GM23338 (cell line): ENCODE measurements at regions not wholly inside any gene's neighbourhood (a gene's known extent, or its start where the extent isn't known, plus 50 kb on each side); places are given as distances from the start of the nearest gene placed in this dataset.

Experiments used
- ATAC-seq: fragments of 200-7000 bp; cut with Tn5 transposase; 3 replicates; pipeline ENCODE4 v1.9.1; 2020
- DNase-seq: peaks from one replicate; pipeline ENCODE4 v3.0.0-alpha.2; 2015; ENCODE audit warnings: low spot score
- H2AFZ ChIP-seq: fragments of 200-600 bp; sonication (generic); 2 replicates; pipeline ENCODE4 v1.8.0; 2016; ENCODE audit warnings: antibody characterized with exemption, mild to moderate bottlenecking, moderate library complexity
- H3F3A ChIP-seq: fragments of 200-600 bp; sonication (generic); replicated peaks from 2 replicates; pipeline ENCODE4 v1.8.0; 2017; ENCODE audit warnings: antibody characterized with exemption, mixed run types, low read depth
- H3K27ac ChIP-seq: fragments of 200-600 bp; sonication (generic); 2 replicates; pipeline ENCODE4 v1.6.1; 2016; ENCODE audit warnings: low read depth
- H3K27me3 ChIP-seq: fragments of 200-600 bp; sonication (generic); 2 replicates; pipeline ENCODE4 v1.8.0; 2016; ENCODE audit warnings: mild to moderate bottlenecking, mixed run types, moderate library complexity; ENCODE audit not compliant: insufficient read depth
- H3K36me3 ChIP-seq: fragments of 200-600 bp; sonication (generic); 2 replicates; pipeline ENCODE4 v1.8.0; 2016; ENCODE audit warnings: mild to moderate bottlenecking; ENCODE audit not compliant: insufficient read depth
- H3K4me1 ChIP-seq: fragments of 200-600 bp; sonication (generic); 2 replicates; pipeline ENCODE4 v1.8.0; 2016; ENCODE audit warnings: mild to moderate bottlenecking, moderate library complexity; ENCODE audit not compliant: insufficient read depth
- H3K4me2 ChIP-seq: fragments of 200-600 bp; sonication (generic); 2 replicates; pipeline ENCODE4 v1.7.1; 2017; ENCODE audit warnings: mixed run types
- H3K4me3 ChIP-seq: fragments of 200-600 bp; sonication (generic); 2 replicates; pipeline ENCODE4 v1.6.1; 2016; ENCODE audit warnings: mixed run types
- H3K79me2 ChIP-seq: fragments of 200-600 bp; sonication (generic); replicated peaks from 2 replicates; pipeline ENCODE4 v1.8.0; 2017; ENCODE audit warnings: mild to moderate bottlenecking; ENCODE audit not compliant: insufficient read depth
- H3K9me2 ChIP-seq: fragments of 200-600 bp; sonication (generic); 2 replicates; pipeline ENCODE4 v1.8.0; 2017; ENCODE audit not compliant: insufficient read depth
- H4K20me1 ChIP-seq: fragments of 200-600 bp; sonication (generic); replicated peaks from 2 replicates; pipeline ENCODE4 v1.8.0; 2017; ENCODE audit warnings: mild to moderate bottlenecking; ENCODE audit not compliant: insufficient read depth
- H3K27ac Mint-ChIP-seq: 2 replicates; pipeline ENCODE4 v1.8.0; 2020; ENCODE audit warnings: inconsistent platforms, mild to moderate bottlenecking, moderate library complexity, mixed read lengths
- H3K27me3 Mint-ChIP-seq: 3 replicates; pipeline ENCODE4 v1.8.0; 2022; ENCODE audit warnings: low read depth, mild to moderate bottlenecking, moderate library complexity, mixed read lengths, inconsistent platforms; ENCODE audit not compliant: insufficient read depth, poor library complexity
- H3K36me3 Mint-ChIP-seq: 3 replicates; pipeline ENCODE4 v1.8.0; 2021; ENCODE audit warnings: low read depth, mild to moderate bottlenecking, inconsistent platforms, moderate library complexity, mixed read lengths
- H3K4me1 Mint-ChIP-seq: 3 replicates; pipeline ENCODE4 v1.8.0; 2020; ENCODE audit warnings: mild to moderate bottlenecking, inconsistent platforms, mixed read lengths
- H3K4me3 Mint-ChIP-seq: 3 replicates; pipeline ENCODE4 v1.8.0; 2021; ENCODE audit warnings: moderate library complexity, mild to moderate bottlenecking, inconsistent platforms, mixed read lengths
- H3K9me3 Mint-ChIP-seq: 3 replicates; pipeline ENCODE4 v1.8.0; 2020; ENCODE audit warnings: moderate library complexity, mild to moderate bottlenecking, inconsistent platforms, mixed read lengths
- CTCF ChIP-seq, 2 experiments: fragments of 200-600 bp in 1 of 2; sonication (generic) in 1 of 2; conservative IDR thresholded peaks; 2 replicates each; pipeline versions ENCODE4 v1.5.1 to v1.6.1; 2016 to 2017; ENCODE audit warnings: antibody characterized with exemption in 2 of 2, low read depth in 2 of 2, mild to moderate bottlenecking in 2 of 2, moderate library complexity in 1 of 2
- EZH2 ChIP-seq: fragments of 200-600 bp; sonication (generic); IDR thresholded peaks from one replicate; pipeline ENCODE4 v1.8.0; 2017; ENCODE audit warnings: antibody characterized with exemption, mild to moderate bottlenecking, low read depth; ENCODE audit not compliant: unreplicated experiment
- JUNB ChIP-seq: IDR thresholded peaks from one replicate; pipeline ENCODE4 v1.6.1; 2016; ENCODE audit warnings: antibody characterized with exemption; ENCODE audit not compliant: unreplicated experiment
- NANOG ChIP-seq: IDR thresholded peaks from 2 replicates; pipeline ENCODE4 v1.6.1; 2016; ENCODE audit warnings: antibody characterized with exemption, borderline replicate concordance
- STAT1 ChIP-seq: IDR thresholded peaks from one replicate; pipeline ENCODE4 v1.6.1; 2016; ENCODE audit warnings: antibody characterized with exemption; ENCODE audit not compliant: unreplicated experiment
- TF ChIP-seq, protein P1 (sequence below): fragments of 250-450 bp; sonication (Bioruptor Pico); IDR thresholded peaks from 2 replicates; pipeline ENCODE4 v1.5.0; 2020; ENCODE audit warnings: mild to moderate bottlenecking, moderate library complexity
- TF ChIP-seq, protein P2 (sequence below): IDR thresholded peaks from one replicate; pipeline ENCODE4 v1.6.1; 2018; ENCODE audit warnings: antibody characterized with exemption; ENCODE audit not compliant: unreplicated experiment

- no peaks in the 10 kb centered on the region for H3K9me3 Mint-ChIP-seq
- TF ChIP-seq CTCF (conservative IDR thresholded peaks at IDR 0.05; ENCODE audit: low read depth in 2 of 2): peak; percentile 78 to 87
- TF ChIP-seq, protein P1, sequence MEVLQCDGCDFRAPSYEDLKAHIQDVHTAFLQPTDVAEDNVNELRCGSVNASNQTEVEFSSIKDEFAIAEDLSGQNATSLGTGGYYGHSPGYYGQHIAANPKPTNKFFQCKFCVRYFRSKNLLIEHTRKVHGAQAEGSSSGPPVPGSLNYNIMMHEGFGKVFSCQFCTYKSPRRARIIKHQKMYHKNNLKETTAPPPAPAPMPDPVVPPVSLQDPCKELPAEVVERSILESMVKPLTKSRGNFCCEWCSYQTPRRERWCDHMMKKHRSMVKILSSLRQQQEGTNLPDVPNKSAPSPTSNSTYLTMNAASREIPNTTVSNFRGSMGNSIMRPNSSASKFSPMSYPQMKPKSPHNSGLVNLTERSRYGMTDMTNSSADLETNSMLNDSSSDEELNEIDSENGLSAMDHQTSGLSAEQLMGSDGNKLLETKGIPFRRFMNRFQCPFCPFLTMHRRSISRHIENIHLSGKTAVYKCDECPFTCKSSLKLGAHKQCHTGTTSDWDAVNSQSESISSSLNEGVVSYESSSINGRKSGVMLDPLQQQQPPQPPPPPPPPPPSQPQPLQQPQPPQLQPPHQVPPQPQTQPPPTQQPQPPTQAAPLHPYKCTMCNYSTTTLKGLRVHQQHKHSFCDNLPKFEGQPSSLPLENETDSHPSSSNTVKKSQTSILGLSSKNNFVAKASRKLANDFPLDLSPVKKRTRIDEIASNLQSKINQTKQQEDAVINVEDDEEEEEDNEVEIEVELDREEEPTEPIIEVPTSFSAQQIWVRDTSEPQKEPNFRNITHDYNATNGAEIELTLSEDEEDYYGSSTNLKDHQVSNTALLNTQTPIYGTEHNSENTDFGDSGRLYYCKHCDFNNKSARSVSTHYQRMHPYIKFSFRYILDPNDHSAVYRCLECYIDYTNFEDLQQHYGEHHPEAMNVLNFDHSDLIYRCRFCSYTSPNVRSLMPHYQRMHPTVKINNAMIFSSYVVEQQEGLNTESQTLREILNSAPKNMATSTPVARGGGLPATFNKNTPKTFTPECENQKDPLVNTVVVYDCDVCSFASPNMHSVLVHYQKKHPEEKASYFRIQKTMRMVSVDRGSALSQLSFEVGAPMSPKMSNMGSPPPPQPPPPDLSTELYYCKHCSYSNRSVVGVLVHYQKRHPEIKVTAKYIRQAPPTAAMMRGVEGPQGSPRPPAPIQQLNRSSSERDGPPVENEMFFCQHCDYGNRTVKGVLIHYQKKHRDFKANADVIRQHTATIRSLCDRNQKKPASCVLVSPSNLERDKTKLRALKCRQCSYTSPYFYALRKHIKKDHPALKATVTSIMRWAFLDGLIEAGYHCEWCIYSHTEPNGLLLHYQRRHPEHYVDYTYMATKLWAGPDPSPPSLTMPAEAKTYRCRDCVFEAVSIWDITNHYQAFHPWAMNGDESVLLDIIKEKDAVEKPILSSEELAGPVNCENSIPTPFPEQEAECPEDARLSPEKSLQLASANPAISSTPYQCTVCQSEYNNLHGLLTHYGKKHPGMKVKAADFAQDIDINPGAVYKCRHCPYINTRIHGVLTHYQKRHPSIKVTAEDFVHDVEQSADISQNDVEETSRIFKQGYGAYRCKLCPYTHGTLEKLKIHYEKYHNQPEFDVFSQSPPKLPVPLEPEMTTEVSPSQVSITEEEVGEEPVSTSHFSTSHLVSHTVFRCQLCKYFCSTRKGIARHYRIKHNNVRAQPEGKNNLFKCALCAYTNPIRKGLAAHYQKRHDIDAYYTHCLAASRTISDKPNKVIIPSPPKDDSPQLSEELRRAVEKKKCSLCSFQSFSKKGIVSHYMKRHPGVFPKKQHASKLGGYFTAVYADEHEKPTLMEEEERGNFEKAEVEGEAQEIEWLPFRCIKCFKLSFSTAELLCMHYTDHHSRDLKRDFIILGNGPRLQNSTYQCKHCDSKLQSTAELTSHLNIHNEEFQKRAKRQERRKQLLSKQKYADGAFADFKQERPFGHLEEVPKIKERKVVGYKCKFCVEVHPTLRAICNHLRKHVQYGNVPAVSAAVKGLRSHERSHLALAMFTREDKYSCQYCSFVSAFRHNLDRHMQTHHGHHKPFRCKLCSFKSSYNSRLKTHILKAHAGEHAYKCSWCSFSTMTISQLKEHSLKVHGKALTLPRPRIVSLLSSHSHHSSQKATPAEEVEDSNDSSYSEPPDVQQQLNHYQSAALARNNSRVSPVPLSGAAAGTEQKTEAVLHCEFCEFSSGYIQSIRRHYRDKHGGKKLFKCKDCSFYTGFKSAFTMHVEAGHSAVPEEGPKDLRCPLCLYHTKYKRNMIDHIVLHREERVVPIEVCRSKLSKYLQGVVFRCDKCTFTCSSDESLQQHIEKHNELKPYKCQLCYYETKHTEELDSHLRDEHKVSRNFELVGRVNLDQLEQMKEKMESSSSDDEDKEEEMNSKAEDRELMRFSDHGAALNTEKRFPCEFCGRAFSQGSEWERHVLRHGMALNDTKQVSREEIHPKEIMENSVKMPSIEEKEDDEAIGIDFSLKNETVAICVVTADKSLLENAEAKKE (CRISPR knock-in tag): no peak
- peaks cover 2% of the 10 kb centered on the region for H3K27me3 Mint-ChIP-seq
- Histone ChIP-seq H3K79me2 (no peaks in the 10 kb centered on the region), H3F3A (no peaks in the 10 kb centered on the region), H3K27ac (no peak overlapping the region), H3K4me1 (no peaks in the 10 kb centered on the region), H3K36me3 (no peaks in the 10 kb centered on the region), H4K20me1 (no peaks in the 10 kb centered on the region), H3K9me2 (0 out of 2 replicates have a peak, but pooled peaks cover 5% of the 10 kb centered on the region), H3K27me3 (peaks cover 2% of the 10 kb centered on the region; the same call in 1 of the 2 replicates), H3K4me2 (no peak overlapping the region), H2AFZ (no peak overlapping the region; the same call in 1 of the 2 replicates), H3K4me3 (no peak overlapping the region)
- ATAC-seq (peak; percentile 85), DNase-seq (peak; percentile 80)
- H3K4me1 Mint-ChIP-seq: peaks cover 3% of the 10 kb centered on the region; the same call in 2 of the 3 replicates
- H3K27ac Mint-ChIP-seq: no peak overlapping the region
- peak overlapping the region; percentile 13; the same call in 2 of the 3 replicates for H3K4me3 Mint-ChIP-seq
- H3K36me3 Mint-ChIP-seq: no peaks in the 10 kb centered on the region
These were observed 125.2 kb upstream of the RALGAPA2 start for GRCh38 chr20:20837574-20838021.

DNA sequence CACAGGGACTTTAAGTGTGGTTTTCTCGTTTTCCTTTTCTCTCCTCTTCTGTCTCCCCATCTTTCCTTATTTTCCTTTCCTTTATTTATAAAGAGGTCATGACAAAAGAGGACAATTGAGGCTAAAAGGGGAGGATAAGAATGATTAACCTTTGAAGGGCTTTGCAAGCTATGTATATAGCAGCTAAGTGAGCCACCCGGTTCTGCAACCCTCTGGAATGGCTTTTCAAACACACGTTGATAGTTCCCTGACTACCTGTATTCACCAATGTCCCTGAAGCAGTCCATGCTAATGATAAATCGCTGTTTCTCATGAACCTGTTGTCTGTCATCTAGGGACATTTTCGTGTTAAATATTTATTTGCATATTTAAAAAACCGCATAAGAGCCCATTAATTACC, 124.4 kb upstream of the RALGAPA2 start:
- no peak for DNase-seq
- no peaks in the 10 kb centered on the region for H3K36me3 Mint-ChIP-seq
- H3K27me3 Mint-ChIP-seq: peaks cover 2% of the 10 kb centered on the region
- TF ChIP-seq CTCF (conservative IDR thresholded peaks at IDR 0.05; ENCODE audit: low read depth in 2 of 2) (no peak), EZH2 (no peak), NANOG (no peak), JUNB (no peak), STAT1 (no peak)
- TF ChIP-seq, protein P2, sequence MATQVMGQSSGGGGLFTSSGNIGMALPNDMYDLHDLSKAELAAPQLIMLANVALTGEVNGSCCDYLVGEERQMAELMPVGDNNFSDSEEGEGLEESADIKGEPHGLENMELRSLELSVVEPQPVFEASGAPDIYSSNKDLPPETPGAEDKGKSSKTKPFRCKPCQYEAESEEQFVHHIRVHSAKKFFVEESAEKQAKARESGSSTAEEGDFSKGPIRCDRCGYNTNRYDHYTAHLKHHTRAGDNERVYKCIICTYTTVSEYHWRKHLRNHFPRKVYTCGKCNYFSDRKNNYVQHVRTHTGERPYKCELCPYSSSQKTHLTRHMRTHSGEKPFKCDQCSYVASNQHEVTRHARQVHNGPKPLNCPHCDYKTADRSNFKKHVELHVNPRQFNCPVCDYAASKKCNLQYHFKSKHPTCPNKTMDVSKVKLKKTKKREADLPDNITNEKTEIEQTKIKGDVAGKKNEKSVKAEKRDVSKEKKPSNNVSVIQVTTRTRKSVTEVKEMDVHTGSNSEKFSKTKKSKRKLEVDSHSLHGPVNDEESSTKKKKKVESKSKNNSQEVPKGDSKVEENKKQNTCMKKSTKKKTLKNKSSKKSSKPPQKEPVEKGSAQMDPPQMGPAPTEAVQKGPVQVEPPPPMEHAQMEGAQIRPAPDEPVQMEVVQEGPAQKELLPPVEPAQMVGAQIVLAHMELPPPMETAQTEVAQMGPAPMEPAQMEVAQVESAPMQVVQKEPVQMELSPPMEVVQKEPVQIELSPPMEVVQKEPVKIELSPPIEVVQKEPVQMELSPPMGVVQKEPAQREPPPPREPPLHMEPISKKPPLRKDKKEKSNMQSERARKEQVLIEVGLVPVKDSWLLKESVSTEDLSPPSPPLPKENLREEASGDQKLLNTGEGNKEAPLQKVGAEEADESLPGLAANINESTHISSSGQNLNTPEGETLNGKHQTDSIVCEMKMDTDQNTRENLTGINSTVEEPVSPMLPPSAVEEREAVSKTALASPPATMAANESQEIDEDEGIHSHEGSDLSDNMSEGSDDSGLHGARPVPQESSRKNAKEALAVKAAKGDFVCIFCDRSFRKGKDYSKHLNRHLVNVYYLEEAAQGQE: no peak

More for the DNA sequence above, 124.4 kb upstream of the RALGAPA2 start:
- Histone ChIP-seq H3K36me3 (no peaks in the 10 kb centered on the region), H3K79me2 (no peaks in the 10 kb centered on the region), H2AFZ (no peak overlapping the region), H4K20me1 (no peaks in the 10 kb centered on the region), H3K4me1 (no peaks in the 10 kb centered on the region), H3K27me3 (peaks cover 2% of the 10 kb centered on the region; the same call in 1 of the 2 replicates), H3K4me2 (no peak overlapping the region), H3K4me3 (no peak overlapping the region), H3K27ac (no peak overlapping the region), H3F3A (no peaks in the 10 kb centered on the region), H3K9me2 (0 out of 2 replicates have a peak, but pooled peaks cover 5% of the 10 kb centered on the region)
- Mint-ChIP-seq H3K4me3 (no peak overlapping the region), H3K9me3 (no peaks in the 10 kb centered on the region; the same call in 2 of the 3 replicates), H3K27ac (no peak overlapping the region), H3K4me1 (peaks cover 3% of the 10 kb centered on the region; the same call in 2 of the 3 replicates)
- ATAC-seq: no peak
